ENCODE measurements at regions not wholly inside any gene's neighbourhood (a gene's known extent, or its start where the extent isn't known, plus 50 kb on each side); places are given as distances from the start of the nearest gene placed in this dataset.

DNA sequence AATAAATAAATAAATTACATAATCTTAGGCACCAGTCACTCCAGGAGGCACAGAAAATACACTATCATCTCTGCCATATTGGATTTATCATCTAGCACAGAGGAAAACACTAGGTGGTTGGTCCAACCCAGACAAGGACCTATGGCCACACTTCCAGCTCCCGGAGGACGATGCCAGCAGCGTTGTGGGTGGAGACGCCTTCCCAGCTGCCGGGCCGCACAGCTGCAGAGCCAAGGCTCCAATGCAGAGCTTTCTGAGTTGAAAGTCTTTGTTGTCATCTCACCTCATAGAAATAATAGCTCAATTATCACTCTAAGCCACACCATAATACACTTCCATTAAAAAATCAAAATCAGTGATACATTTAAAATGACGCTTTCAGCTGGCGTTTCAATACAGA, 457.1 kb upstream of the SALL3 start:
- Histone ChIP-seq H3K4me3 (no peak overlapping the region), H3K9me3 (no peaks in the 10 kb centered on the region), H3K27me3 (peaks cover 0 to 20% of the 10 kb centered on the region in 2 donors), H3K27ac (no peak overlapping the region), H3K4me1 (no peaks in the 10 kb centered on the region), H3K36me3 (no peaks in the 10 kb centered on the region)
- intact Hi-C loops (cut with DNase I; ENCODE audit: low total_unique reads): no loop called here
- TF ChIP-seq POLR2A (IDR thresholded peaks at IDR 0.05): no peak
- no peak for TF ChIP-seq POLR2AphosphoS5 (IDR thresholded peaks at IDR 0.05)
- TF ChIP-seq, protein P1, sequence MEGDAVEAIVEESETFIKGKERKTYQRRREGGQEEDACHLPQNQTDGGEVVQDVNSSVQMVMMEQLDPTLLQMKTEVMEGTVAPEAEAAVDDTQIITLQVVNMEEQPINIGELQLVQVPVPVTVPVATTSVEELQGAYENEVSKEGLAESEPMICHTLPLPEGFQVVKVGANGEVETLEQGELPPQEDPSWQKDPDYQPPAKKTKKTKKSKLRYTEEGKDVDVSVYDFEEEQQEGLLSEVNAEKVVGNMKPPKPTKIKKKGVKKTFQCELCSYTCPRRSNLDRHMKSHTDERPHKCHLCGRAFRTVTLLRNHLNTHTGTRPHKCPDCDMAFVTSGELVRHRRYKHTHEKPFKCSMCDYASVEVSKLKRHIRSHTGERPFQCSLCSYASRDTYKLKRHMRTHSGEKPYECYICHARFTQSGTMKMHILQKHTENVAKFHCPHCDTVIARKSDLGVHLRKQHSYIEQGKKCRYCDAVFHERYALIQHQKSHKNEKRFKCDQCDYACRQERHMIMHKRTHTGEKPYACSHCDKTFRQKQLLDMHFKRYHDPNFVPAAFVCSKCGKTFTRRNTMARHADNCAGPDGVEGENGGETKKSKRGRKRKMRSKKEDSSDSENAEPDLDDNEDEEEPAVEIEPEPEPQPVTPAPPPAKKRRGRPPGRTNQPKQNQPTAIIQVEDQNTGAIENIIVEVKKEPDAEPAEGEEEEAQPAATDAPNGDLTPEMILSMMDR (IDR thresholded peaks at IDR 0.05): no peak
- no peak for DNase-seq (ENCODE audit: low spot score in 2 of 2)

DNA sequence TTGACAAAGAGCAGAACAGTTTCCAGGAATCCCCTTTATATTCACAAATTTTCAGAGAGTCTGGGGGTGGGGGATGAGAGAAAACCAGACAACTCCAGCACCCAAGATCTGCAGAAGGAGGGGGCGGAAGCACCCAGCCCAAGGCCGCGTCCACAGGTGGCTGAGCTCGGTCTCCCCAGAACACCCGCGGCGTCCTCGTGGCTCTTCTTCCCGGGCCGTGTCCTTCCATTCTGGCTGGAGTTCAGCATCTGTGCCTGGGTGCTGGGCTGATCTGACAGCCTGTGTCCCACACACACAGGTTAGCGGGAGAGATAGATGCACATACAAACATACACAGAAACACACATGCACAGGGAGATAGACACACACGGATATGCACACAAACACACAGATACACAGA, 455.8 kb upstream of the SALL3 start:
- intact Hi-C loops (cut with DNase I; ENCODE audit: low total_unique reads): loop anchor here (1.0 kb wide), 1 partner anchor 38 kb away; no protein-coding TSS in a partner anchor
- peaks cover 0 to 23% of the 10 kb centered on the region in 2 donors for H3K27me3 ChIP-seq
- H3K36me3 ChIP-seq: no peaks in the 10 kb centered on the region
- H3K9me3 ChIP-seq: no peaks in the 10 kb centered on the region
- no peak for TF ChIP-seq POLR2A (IDR thresholded peaks at IDR 0.05)
- TF ChIP-seq, protein P1 (IDR thresholded peaks at IDR 0.05): no peak
- TF ChIP-seq POLR2AphosphoS5 (IDR thresholded peaks at IDR 0.05): no peak
- no peak overlapping the region for H3K27ac ChIP-seq
- H3K4me1 ChIP-seq: no peaks in the 10 kb centered on the region
- H3K4me3 ChIP-seq: no peak overlapping the region
- no peak for DNase-seq (ENCODE audit: low spot score in 2 of 2)

DNA sequence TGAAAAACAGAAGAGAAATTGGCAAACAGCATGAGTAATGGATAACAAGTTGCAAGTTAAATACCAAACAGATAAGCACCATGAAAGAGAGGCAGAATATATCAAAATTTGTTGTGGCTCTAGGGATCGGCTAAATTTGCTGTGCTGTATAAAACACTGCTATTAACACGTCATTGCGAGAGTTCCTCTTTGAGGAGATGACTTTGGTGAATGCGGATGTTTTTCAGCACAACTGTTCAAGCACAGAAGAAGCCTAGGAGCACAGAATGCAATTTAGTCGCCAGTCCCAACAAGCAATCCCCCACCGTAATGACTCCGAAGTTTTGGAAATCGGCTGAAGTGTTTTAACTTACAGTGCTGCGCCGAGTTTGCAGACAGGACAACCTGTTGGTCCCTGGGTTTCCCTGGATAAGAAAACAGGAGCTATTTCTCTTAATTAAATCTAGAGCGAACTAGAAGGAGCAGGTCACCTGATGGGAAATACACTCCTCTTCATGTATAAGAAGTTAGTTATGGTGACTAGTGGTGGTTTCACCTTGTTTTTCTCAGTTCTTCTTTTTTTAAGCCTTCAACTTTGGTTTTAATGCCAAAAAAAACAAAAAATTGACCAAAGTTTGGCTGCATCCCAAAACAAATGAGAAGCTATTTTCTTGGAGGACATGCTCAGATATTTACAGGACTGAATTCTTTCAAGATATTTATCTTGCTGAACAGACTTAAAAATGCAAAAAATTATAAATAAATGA, 454.1 kb upstream of the SALL3 start:
- H3K36me3 ChIP-seq: no peaks in the 10 kb centered on the region
- no peak overlapping the region for H3K4me3 ChIP-seq
- intact Hi-C loops (cut with DNase I; ENCODE audit: low total_unique reads): no loop called here
- no peak overlapping the region for H3K27ac ChIP-seq
- H3K4me1 ChIP-seq: no peaks in the 10 kb centered on the region
- TF ChIP-seq POLR2AphosphoS5 (IDR thresholded peaks at IDR 0.05) (no peak), POLR2A (IDR thresholded peaks at IDR 0.05) (no peak)
- TF ChIP-seq, protein P1 (IDR thresholded peaks at IDR 0.05): no peak
- H3K9me3 ChIP-seq: no peaks in the 10 kb centered on the region
- no peak for DNase-seq (ENCODE audit: low spot score in 2 of 2)
- H3K27me3 ChIP-seq: peaks cover 0 to 19% of the 10 kb centered on the region in 2 donors

DNA sequence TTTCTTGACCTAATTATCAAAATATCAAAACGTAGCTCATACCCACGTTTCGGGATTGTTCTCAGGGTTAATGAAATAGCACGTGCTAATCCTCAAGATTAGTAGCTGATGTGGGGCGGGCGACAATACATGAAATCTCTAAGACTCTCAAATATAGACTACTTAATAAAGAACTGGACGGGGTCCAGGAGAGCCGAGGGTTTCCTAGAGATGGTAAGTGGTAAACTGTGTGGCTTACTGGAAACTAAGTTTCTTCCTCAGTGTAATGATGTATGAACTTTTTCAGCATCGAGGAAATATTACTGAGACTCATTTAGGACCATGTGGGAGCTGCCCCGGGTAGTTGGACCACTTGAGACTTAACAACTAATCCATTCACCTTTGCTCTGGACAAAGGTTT, 453.3 kb upstream of the SALL3 start:
- no peak for DNase-seq (ENCODE audit: low spot score in 2 of 2)
- TF ChIP-seq, protein P1 (IDR thresholded peaks at IDR 0.05): no peak
- TF ChIP-seq POLR2AphosphoS5 (IDR thresholded peaks at IDR 0.05) (no peak), POLR2A (IDR thresholded peaks at IDR 0.05) (no peak)
- intact Hi-C loops (cut with DNase I; ENCODE audit: low total_unique reads): no loop called here
- Histone ChIP-seq H3K9me3 (no peaks in the 10 kb centered on the region), H3K4me3 (no peak overlapping the region), H3K36me3 (no peaks in the 10 kb centered on the region), H3K27ac (no peak overlapping the region), H3K27me3 (peaks cover 0 to 16% of the 10 kb centered on the region in 2 donors), H3K4me1 (no peaks in the 10 kb centered on the region)

DNA sequence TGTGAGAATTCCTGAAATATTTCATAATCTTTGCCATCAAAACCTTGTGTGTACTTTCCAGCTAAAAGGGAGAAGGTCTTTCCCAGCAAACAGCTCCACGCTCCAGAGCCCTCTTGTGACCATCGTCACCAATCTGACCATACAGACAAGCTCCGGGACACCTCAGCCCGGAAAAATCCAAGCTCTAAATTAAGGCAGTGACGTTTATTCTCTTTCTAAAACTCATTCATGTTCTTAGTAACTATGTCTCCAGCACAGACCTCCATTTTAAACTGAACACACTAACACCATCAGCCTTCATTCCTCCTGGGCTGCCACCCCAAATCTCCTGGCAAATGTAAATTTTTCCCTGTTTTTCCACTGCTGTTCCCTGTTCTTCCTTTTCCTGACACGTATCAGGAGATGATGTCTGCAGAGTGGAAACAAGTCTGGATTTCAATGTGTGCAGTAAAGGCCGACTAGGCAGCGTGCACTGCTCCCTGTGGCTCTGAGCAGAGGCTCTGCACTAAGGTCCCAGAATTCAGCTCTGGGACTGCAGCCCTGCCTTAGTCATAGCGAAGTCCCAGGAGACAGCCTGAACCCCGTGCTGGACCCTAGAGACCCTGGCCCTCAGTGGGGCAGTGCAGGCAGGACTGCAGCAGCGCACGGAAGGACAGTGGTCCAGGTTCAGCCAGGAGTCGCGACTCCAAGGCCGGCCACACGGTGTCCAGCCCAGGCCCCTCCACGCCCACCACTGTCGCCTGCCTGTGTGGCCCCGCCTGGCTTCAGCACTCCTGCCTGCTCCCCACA, 452.5 kb upstream of the SALL3 start:
- no peaks in the 10 kb centered on the region for H3K9me3 ChIP-seq
- H3K4me3 ChIP-seq: no peak overlapping the region
- TF ChIP-seq POLR2A (IDR thresholded peaks at IDR 0.05) (no peak), POLR2AphosphoS5 (IDR thresholded peaks at IDR 0.05) (no peak)
- TF ChIP-seq, protein P1 (IDR thresholded peaks at IDR 0.05): no peak
- no peaks in the 10 kb centered on the region for H3K4me1 ChIP-seq
- no peak overlapping the region for H3K27ac ChIP-seq
- no peak for DNase-seq (ENCODE audit: low spot score in 2 of 2)
- intact Hi-C loops (cut with DNase I; ENCODE audit: low total_unique reads): no loop called here
- peaks cover 0 to 11% of the 10 kb centered on the region in 2 donors for H3K27me3 ChIP-seq
- no peaks in the 10 kb centered on the region for H3K36me3 ChIP-seq
